HG03571 (cell line): ENCODE measurements at regions not wholly inside any gene's neighbourhood (a gene's known extent, or its start where the extent isn't known, plus 50 kb on each side); places are given as distances from the start of the nearest gene placed in this dataset.
"Not testable (repeated sequence)": the region's sequence is repeated elsewhere in the genome, so short reads cannot be mapped to it uniquely, and the experiment has no call there.

Source experiments
- ATAC-seq: cut with Tn5 transposase; IDR thresholded peaks from one replicate; pipeline ENCODE4 v1.9.1; 2021; ENCODE audit not compliant: unreplicated experiment

DNA sequence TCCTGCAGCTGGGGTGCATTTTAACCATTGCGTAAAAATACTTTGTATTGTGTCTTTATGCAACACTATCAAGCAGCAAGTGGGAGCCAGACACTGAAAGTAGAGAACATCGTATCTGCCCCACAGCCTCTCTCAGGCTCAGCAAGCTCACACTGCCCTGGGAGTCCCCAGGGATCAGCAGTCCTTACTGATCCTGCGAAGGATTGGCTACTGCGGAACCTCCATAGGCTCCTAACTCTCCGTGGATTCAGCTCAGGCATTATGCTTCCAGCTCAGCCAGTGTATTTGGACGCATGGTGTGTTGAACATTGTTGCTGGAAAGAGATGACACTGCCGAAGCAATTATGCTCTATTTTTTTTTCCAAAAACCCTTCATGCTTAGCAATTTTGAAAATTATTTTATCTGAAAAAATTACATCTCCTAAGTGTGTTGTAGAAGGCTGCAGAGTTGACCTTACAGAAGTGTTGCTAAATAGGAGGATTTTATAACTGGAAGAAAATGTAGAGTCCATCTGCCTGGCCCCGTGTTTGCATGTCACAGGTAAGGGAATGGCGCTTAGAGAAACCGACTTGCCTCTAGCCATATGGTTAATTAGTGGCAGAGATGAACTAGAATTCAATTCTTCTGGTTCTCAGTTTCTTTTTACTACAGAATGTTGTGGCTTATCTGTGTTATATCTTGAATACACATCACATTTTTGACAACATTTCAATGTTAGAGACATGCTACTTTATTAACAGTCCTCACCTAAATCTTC, 276.4 kb upstream of the COBL start:
- no peak for ATAC-seq

DNA sequence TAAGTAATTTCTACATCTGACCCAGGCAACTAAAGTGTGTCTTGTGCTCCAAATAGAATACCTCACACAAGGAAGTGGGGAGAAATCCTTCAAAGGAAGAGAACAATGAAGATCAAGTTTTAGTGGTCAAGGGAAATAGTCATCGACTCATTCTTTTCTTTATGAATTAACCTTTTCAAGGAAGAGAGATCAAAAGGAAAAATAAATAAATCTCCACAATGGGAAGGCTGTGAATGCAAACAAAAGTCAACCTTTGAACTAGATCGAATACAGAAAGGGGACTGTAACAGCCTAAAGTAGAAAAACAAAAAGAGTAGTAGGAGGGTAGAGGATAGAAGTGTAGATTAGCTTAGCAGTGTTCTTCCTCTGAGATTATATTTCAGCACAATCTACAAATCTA, 274.6 kb upstream of the COBL start:
- ATAC-seq: no peak

DNA sequence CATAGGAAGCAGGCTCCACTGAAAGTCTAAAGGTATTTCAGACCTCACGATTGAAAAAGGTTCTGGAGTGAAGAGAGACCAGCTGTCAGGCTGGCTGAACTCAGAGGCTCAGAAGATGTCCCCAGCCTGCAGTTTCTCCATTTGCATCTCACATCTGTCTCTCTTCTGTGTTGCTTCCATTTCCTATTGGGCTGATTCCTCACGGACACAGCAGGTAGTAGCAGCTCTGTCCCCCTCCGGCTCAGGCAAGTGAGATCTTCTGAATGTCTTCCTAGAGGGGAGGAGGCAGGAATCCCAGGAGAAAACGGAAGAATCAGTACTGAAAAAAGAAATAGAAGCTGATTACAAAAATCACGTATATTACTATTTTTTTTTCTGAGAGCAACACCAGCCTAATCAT, 274.1 kb upstream of the COBL start:
- ATAC-seq: no peak

DNA sequence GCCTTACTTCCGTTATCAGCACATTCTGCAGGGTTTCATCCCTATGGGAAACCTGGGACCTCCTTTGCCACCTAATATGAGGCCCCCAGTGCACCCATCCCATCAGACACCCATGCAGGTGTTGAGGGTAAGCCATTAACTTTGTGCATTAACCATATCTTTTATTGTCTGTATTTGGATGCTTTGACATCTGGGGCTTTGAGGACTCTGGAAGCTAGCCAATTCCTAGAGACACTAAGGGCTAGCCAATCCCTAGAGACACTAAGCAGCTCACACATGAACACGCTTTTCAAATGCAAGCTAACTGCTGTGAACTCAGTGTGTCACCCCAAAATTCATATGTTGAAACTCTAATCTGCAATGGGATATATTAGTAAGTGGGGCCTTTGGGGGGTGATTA, 272.5 kb upstream of the COBL start:
- ATAC-seq: no peak

DNA sequence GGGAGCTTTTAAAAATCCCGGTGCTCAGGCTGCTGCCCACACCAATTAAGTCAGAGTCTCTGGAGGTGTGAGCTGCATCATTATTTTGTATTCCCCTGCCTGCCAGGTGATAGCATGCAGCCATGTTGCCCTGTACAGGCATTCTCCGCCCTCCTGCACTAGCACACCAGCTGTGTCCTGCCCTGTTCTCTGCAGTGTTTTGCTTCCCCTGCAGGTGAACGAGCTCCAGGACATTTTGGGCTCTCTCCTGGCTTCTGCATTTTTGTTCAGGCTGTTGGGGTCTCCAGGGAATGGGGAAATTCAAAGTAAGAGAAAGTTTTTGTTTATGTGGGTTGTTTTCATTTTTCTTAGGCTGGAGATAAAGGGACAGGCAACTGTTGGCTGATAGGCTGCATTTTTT, 271.0 kb upstream of the COBL start:
- ATAC-seq: no peak

DNA sequence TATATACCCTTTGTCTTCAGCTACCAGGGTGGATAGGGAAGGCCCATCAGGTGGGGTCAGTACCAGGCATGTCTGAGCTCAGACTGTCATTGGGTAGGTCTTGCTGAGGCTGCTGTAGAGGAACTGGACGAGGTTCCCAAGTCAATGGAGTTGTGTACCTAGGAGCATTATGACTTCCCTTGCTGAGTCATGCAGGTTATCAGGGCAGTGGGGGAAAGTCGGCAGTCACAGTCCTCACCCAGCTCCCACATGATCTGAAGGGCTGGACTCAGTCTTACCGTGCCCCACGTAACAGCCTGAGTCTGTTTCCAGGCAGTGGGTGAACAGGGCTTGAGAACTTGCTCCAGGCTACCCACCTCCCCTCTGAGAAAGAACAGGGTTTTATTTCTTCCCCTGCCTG, 260.8 kb upstream of the COBL start:
- no peak for ATAC-seq

DNA sequence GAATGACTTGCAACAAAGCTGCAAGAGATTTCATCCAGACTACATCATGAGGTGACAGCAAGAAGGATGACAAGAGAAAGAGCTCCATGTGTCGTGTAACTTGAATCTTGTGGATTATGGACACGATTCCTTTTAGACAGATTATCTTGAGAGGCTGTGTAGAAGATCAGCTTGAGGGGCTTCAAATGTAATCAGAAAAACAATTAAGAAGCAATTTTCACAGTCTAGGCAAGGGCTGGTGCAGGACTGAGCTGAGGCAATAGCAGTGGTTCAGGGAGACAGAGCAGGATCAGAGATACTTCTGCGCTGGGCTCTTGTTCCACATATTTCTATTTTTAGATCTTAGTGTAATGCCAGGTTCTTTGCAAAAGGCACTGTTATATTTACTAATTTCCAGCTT, 253.0 kb upstream of the COBL start:
- ATAC-seq: no peak

DNA sequence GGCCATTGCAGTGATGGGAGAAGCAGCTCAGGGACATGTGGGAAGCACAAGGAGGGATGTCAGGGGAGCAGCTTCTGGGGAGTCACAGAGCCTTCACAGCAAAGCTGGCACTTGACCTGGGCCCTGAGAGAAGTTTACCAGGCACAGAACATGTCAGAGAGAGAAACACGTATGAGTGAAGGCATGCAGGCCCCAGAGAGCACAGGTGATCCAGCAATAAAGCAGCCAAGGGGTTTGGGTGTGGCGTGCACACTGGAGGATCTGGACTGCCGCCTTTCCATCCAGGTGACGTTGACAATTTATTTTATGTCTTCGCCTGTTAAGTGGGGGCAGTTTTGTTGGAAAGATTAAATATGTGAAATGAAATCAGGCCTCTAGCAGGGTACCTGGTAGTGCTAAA, 252.6 kb upstream of the COBL start:
- no peak for ATAC-seq

DNA sequence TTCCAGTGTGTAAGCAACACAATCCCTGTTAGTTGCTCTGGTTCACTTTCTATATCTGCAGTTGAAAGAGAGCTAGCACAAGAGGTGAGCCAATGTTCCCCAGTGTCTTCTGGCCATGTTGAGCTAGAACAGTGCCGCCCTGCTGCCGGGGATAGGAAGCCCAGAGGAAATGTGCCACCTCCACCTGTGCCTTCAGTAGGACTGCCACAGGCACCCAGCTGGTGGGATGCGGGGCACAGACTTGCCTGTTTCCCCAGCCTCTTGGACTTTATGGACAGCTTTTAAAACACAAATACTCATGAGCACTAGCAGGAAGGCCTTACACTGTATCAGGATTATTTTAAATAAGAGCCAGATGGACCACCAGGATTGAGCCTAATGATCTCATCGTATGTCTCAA, 234.5 kb upstream of the COBL start:
- ATAC-seq: no peak

DNA sequence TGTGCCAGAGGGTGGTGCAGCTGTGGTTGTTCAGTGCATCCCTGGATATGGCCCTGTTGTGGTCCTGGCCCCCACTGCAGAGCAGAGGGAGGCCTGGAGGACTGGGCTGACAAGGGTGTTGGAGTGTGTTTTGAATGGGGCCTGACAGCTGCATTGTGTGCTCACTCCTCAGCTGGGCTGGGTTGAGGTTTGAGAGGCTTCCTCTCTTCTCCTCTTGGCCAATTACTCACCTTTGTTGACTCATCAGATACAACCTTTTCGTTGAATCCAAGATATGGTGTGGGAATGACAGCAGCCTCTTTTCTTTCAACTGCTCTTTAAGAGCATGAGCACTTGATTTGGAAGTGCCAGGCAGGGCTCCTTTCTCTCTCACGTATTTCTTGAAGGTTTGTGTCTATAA, 228.5 kb upstream of the COBL start:
- no peak for ATAC-seq

DNA sequence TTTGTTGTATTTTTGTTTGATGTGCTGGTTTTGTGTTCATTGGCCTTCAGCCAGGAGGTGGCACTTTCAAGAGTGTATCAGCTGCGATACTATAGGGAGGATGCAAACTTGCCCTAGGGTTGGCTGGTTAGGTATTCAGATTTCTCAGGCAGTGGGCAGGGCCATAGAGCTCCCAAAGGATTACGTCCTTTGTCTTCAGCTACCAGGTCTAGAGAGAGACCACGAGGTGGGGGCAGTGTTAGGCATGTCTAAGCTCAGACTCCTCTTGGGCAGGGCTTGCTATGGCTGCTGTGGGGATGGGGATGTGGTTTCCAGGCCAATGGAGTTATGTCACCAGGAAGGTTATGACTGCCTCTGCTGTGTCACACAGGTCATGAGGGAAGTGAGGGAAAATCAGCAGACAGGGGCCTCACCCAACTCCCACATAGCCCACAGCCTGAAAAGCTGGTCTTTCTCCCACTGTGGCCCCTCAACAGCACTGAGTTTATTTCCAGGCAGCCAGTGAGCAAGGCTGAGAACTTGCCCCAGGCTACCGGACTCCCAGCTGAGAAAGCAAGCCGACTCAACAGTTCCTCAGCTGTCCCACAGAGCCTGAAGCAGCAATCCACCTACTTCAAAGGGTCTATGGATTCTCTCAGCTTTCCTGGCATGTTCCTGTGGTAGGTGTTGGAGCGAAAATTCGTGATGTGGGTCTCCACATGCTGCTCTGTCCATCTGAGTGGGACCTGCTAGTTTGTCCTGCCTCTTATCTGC, 227.4 kb upstream of the COBL start:
- no peak for ATAC-seq

DNA sequence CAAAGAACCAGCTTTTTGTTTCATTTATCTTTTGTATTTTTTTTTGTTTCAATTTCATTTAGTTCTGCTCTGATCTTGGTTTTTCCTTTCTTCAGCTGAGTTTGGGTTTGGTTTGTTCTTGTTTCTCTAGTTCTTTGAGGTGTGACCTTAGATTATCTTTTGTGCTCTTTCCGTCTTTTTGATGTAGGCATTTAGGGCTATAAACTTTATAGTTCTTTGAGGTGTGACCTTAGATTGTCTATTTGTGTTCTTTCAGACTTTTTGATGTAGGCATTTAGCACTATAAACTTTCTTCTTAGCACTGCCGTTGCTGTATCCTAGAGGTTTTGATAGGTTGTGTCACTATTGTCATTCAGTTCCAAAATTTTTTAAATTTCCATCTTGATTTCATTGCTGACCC, 224.3 kb upstream of the COBL start:
- not testable (repeated sequence) for ATAC-seq

DNA sequence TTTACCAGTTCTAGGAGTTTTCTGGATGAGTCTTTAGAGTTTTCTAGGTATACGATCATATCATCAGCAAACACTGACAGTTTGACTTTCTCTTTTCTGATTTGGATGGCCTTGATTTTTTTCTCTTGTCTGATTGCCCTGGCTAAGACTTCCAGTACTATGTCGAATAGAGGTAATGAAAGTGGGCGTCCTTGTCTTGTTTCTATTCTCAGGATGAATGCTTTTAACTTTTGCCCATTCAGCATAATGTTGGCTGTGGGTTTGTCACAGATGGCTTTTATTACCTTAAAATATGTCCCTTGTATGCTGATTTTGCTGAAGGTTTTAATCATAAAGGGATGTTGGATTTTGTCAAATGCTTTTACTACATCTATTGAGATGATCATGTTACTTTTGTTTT, 223.2 kb upstream of the COBL start:
- no peak for ATAC-seq

DNA sequence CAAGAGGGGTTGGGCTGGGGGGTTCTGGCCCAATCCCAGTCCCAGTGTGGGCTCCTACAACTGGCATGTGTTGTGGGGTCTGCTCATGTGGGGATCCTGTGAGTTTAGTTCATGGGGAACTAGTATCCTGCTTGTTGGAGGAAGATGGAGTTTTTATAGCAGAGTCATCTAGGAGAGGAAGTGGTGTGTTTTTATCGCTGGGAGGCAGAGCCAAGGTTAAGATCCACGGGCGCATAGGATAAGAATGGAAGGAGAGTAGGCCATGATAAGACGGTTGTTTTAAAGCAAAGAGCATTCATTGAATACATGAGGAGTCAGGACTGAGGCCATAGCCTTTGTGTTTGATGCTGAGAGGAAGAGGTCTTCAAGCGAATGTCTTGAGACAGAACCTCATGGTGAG, 211.6 kb upstream of the COBL start:
- ATAC-seq: no peak

DNA sequence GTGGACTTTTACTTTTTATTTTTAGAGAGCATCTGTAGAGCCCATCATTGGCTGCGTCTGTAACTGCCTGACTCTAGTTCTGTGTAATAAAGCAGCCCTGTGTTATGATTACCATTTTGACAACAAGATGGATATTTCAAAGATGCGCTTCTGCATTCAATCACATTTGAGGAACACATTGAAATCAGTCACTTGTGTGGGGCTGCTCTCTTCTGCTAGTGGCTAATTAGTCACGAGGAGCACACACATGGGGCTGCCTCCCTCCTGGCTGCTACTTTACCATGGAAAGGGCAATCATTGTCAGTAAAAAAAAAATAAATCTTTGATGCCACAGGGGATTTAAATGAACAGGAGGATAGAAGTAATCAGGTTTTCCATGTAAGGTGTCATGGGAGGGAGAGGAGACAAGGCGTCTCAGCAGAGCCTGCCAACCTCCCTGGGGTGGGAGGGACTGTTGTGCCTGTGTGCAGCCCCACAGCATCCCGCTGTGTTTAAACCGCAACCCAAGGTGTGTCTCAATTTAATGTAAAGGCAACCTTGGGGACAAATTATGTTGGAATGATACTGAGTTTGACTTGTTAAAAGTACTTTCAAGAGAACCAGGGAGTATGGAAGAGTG, 205.2 kb upstream of the COBL start:
- ATAC-seq: no peak

DNA sequence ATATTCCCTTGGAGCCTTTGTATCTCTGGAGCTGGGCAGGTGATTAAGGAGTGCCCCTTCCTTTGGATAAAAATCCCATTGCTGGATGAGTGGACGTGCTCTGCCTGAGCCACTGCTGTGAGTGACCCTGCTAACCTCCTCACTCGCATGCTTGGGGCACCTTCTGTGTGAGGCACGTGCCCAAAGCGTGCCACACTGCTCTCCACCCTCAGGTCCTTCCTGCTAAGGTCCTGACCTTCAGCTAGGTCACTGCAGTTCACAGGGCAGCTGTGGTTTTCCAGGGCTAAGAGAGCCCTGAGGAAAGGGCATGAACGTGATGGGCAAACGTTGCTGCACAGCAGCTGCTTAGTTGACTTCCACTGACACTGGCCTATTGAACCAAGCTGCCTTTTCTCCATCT, 204.4 kb upstream of the COBL start:
- no peak for ATAC-seq

DNA sequence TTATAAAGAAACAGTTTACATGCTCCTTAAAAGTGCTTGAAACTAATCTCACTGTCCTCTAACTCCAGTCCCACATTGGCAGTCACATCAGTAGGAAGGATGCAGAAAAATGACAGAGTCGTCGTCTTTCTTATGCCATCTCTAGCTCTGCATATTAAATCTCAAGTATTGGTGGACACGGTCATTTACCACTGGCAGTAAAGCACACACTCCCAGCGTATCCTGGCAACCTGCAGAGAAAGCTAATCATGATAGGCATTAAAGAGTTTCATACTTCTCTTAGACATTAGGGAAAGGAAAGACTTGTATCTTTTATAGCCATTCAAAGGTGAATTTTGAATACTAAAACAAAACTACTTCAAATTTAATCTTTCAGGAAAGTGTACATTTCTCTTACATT, 202.0 kb upstream of the COBL start:
- ATAC-seq: no peak

DNA sequence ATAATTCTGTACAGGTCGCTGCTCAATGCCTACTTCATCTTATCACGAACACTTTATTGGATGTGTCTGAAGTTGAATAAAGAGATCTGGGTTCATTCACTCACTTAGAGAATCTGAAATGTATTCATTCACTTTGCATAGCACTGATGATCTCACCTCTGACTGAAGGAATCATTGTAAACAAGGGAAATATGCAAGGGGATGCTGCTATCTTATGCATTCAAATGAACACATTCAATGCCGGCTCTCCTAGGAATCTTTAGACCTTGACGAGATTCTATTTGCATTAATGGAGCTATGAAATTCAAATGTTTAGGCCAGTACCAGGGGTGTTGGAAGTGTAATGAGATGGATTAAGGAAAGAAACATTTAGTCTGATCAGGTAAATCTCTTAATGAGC, 200.6 kb upstream of the COBL start:
- ATAC-seq: no peak

DNA sequence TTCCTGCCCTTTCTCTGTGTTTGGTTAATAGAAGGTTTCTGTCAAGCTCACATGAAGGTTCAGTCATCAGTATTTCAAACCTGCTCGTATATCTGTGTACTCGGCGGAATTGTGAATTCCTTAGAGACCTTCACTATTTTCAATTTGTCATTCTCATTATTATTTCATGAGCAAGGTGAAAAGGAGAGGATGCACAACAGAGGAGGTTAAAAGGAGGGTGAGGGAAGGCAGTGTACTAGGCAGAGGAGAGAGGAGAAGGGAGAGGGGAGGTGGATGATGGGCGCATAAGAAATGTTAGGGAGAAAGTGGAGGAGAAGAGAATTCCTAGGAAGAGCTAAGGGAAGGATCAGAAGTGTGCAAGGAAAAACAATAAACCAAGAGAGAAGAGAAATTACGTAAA, 185.0 kb upstream of the COBL start:
- no peak for ATAC-seq

DNA sequence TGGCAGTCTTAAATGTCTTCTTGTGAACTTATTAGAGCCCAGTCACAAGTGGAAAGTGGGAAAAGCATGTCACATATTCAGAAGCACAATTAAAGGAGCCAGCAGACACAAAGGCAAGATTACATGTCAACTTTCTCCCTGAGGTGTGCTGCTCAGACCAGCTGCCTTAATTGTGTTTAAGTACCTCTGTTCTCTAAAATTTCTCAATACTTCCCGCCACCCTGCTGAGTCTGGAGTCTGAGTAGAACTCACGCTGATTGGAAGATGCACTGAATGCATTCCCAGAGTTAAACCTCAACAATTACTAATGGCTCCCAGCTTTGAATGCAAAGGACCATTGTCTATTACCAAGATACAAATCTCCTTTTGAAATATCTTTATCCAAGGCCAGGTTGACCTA, 166.4 kb upstream of the COBL start:
- ATAC-seq: no peak

DNA sequence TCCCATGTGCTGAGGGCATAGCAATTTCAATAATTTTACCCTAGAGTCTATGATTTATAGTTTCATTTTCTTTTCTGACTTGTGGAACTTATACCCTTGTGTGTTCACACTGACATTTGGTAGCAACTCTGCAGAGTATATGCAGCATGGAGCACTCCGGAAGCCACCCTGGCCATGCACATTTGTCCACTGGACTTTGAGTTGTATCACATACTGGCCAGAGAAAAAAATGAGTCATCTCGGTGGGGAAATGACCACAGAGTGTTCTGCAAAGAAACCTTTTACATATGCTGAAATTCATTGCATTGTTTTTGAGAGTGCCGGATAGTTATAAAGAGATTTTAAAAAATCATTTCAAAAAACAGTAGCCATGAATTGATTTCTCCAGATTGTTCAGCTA, 164.8 kb upstream of the COBL start:
- no peak for ATAC-seq

DNA sequence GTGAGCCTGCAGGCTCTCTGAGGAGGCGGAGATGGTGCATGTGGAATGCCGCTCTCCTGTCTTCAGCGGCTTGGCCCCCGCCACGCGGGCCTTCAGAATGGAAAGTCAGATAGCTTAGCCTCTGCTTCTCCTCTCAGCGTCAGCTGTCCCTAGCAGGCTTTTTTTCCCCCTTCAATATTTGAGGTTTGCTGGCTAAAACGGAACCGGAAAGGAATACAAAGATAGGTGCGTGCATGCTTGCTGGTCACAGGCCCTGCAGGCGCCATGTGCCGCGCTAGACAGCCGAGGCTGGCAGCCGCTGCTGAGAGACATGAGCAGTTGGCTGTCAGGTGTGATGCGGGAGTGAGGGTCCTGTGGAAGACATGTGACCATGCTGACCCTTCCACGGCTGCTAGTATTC, 161.2 kb upstream of the COBL start:
- ATAC-seq: no peak
